ENCODE measurements at regions not wholly inside any gene's neighbourhood (a gene's known extent, or its start where the extent isn't known, plus 50 kb on each side); places are given as distances from the start of the nearest gene placed in this dataset.

DNA sequence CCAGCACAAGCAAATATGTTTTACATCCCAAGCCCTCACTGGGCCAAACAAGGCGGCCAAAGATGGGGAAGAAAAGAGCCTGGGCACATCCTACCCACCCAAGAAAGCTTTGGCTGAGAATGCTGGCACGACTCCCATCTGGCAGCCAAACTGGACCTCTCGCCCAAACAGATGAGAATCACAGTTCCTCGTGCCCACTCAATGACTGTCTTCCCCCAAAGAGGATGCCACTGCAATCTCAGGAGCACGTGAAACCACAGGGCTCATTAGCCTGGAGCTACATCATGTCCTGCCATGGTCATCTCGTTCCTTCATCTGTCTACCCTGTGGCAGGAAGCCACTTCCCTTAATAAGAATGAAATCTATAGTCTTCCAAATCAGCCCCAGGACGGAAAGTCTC is 536.8 kb downstream of the BNC2 start:
- Histone ChIP-seq H3K36me3 (replicated peaks in 1 of 2) (no peaks in the 10 kb centered on the region), H3K27ac (no peak overlapping the region), H3K9me3 (replicated peaks in 1 of 3) (no peaks in the 10 kb centered on the region), H3K4me3 (no peak overlapping the region), H3K27me3 (no peaks in the 10 kb centered on the region), H3K4me1 (replicated peaks in 1 of 2) (peaks cover 11 to 14% of the 10 kb centered on the region in 2 donors)
- intact Hi-C loops (cut with DNase I): no loop called here
- TF ChIP-seq, protein P1, sequence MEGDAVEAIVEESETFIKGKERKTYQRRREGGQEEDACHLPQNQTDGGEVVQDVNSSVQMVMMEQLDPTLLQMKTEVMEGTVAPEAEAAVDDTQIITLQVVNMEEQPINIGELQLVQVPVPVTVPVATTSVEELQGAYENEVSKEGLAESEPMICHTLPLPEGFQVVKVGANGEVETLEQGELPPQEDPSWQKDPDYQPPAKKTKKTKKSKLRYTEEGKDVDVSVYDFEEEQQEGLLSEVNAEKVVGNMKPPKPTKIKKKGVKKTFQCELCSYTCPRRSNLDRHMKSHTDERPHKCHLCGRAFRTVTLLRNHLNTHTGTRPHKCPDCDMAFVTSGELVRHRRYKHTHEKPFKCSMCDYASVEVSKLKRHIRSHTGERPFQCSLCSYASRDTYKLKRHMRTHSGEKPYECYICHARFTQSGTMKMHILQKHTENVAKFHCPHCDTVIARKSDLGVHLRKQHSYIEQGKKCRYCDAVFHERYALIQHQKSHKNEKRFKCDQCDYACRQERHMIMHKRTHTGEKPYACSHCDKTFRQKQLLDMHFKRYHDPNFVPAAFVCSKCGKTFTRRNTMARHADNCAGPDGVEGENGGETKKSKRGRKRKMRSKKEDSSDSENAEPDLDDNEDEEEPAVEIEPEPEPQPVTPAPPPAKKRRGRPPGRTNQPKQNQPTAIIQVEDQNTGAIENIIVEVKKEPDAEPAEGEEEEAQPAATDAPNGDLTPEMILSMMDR (IDR thresholded peaks at IDR 0.05): no peak
- no peak for TF ChIP-seq POLR2A (IDR thresholded peaks at IDR 0.05)
- no peak for DNase-seq
- WGBS, 4 donors: 87 to 91% (median 88%) methylated on average over 4 to 7 of the region's 7 CpGs

DNA sequence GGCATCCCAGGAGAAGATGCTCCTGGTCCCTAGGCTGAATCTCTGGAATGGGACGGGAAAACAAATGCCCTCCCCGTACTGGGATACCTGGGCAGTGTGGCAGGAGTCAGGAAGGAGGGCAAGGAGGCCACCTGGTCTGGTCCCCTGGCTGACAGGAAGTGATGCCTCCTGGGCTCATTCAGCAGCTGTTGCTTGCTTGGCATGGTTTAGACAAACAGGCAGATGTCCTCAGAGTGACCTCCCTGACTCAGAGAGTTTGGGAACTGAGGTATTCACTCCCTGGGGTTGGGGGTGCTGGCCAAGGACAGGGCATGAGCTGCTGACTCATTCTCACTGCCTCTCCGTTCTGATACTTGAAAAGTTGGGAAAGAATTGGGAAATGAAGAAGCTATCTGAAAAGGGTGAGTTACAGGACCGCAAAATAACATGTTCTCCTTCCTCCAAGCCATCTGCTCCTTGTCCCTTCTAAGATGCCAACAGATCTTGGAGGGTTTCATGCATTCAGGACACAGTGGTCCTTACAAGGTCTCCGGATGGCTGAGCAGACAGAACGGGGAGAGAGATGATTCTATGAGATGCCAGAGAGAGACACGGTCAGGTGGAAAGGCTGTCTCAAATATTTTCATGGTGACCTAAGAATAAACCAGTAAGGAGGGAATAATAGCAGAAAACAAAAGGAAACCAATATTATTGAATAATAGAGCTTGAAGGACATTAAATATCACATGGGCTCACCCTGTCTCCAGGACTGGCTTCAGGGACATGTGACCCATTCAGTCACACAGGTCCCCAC is 534.5 kb downstream of the BNC2 start:
- Histone ChIP-seq H3K27me3 (no peaks in the 10 kb centered on the region), H3K27ac (peak overlapping the region; percentile 61 to 84 (median 80)), H3K36me3 (replicated peaks in 1 of 2) (no peaks in the 10 kb centered on the region), H3K9me3 (replicated peaks in 1 of 3) (no peaks in the 10 kb centered on the region), H3K4me3 (no peak overlapping the region), H3K4me1 (replicated peaks in 1 of 2) (peaks cover 11 to 14% of the 10 kb centered on the region in 2 donors)
- TF ChIP-seq, protein P1 (IDR thresholded peaks at IDR 0.05): no peak
- no peak for TF ChIP-seq POLR2A (IDR thresholded peaks at IDR 0.05)
- 57 to 65% (median 62%) methylated on average over 6 to 7 of the region's 7 CpGs for WGBS, 4 donors
- intact Hi-C loops (cut with DNase I): no loop called here
- DNase-seq: peak; percentile 71 to 98 (median 94)

GRCh38 chr9:16336833-16337232 is 533.6 kb downstream of the BNC2 start:
- no peak for DNase-seq
- intact Hi-C loops (cut with DNase I): no loop called here
- WGBS, 4 donors: 44 to 94% (median 77%) methylated on average over 2 of the region's 2 CpGs
- H3K27ac ChIP-seq: peak overlapping the region in 3 of 5 donors; percentile 80 to 84 (median 82)
- H3K9me3 ChIP-seq (replicated peaks in 1 of 3): no peaks in the 10 kb centered on the region
- no peaks in the 10 kb centered on the region for H3K27me3 ChIP-seq
- TF ChIP-seq, protein P1 (IDR thresholded peaks at IDR 0.05): no peak
- TF ChIP-seq POLR2A (IDR thresholded peaks at IDR 0.05): no peak
- H3K4me1 ChIP-seq (replicated peaks in 1 of 2): peaks cover 11 to 14% of the 10 kb centered on the region in 2 donors
- H3K4me3 ChIP-seq: no peak overlapping the region
- no peaks in the 10 kb centered on the region for H3K36me3 ChIP-seq (replicated peaks in 1 of 2)

GRCh38 chr9:16337322-16338029 is 533.0 kb downstream of the BNC2 start:
- TF ChIP-seq, protein P1 (IDR thresholded peaks at IDR 0.05): no peak
- TF ChIP-seq POLR2A (IDR thresholded peaks at IDR 0.05): no peak
- Histone ChIP-seq H3K27me3 (no peaks in the 10 kb centered on the region), H3K9me3 (replicated peaks in 1 of 3) (no peaks in the 10 kb centered on the region), H3K27ac (peak overlapping the region in 4 of 5 donors; percentile 22 to 84 (median 81)), H3K4me1 (replicated peaks in 1 of 2) (peaks cover 11 to 14% of the 10 kb centered on the region in 2 donors), H3K4me3 (no peak overlapping the region), H3K36me3 (replicated peaks in 1 of 2) (no peaks in the 10 kb centered on the region)
- peak; percentile 38 to 73 (median 61) for DNase-seq
- WGBS, 4 donors: 65 to 82% (median 76%) methylated on average over 5 of the region's 5 CpGs
- intact Hi-C loops (cut with DNase I): no loop called here

Data from adrenal gland (tissue), 9 donors.